Thoracic aorta (tissue), 2 donors: ENCODE measurements at regions not wholly inside any gene's neighbourhood (a gene's known extent, or its start where the extent isn't known, plus 50 kb on each side); places are given as distances from the start of the nearest gene placed in this dataset.

Experiments
- ATAC-seq: fragments of 150-250 bp; one replicate; pipeline ENCODE4 v1.8.0; 2017; ENCODE audit warnings: low read depth; ENCODE audit not compliant: insufficient number of reproducible peaks, low FRiP score
- DNase-seq: peaks from one replicate; pipeline ENCODE4 v3.0.0-alpha.2; 2020; ENCODE audit warnings: low spot score
- H3K27ac ChIP-seq, 2 donors: fragments of 200-600 bp; sonication (generic); 1 replicate in 1 of 2; 2 replicates in 1 of 2; pipeline ENCODE4 v1.5.1; 2016; ENCODE audit warnings: mild to moderate bottlenecking in 2 of 2, moderate library complexity in 2 of 2
- H3K27me3 ChIP-seq: fragments of 200-600 bp; sonication (generic); replicated peaks from 2 replicates; pipeline ENCODE4 v1.6.0; 2016; ENCODE audit warnings: mild to moderate bottlenecking; ENCODE audit not compliant: insufficient read depth
- H3K36me3 ChIP-seq: fragments of 200-600 bp; sonication (generic); one replicate; pipeline ENCODE4 v1.5.1; 2016
- H3K4me1 ChIP-seq, 2 donors: fragments of 200-600 bp; sonication (generic); 1 replicate in 1 of 2; 2 replicates in 1 of 2; pipeline versions ENCODE4 v1.5.1 to v1.6.0; 2016; ENCODE audit warnings: low read depth in 2 of 2, mild to moderate bottlenecking in 1 of 2; ENCODE audit not compliant: control insufficient read depth in 1 of 2
- H3K4me3 ChIP-seq: fragments of 200-600 bp; sonication (generic); 2 replicates; pipeline ENCODE4 v1.5.1; 2016; ENCODE audit warnings: mild to moderate bottlenecking
- H3K9me3 ChIP-seq: fragments of 200-600 bp; sonication (generic); 2 replicates; pipeline ENCODE4 v1.5.1; 2016
- TF ChIP-seq, protein P1 (sequence below): fragments of 200-600 bp; sonication (generic); IDR thresholded peaks from one replicate; pipeline ENCODE4 v1.5.1; 2019; ENCODE audit warnings: antibody characterized with exemption

GRCh38 chr20:22723659-22724058 is 139.3 kb upstream of the FOXA2 start:
- no peak for ATAC-seq
- TF ChIP-seq, protein P1, sequence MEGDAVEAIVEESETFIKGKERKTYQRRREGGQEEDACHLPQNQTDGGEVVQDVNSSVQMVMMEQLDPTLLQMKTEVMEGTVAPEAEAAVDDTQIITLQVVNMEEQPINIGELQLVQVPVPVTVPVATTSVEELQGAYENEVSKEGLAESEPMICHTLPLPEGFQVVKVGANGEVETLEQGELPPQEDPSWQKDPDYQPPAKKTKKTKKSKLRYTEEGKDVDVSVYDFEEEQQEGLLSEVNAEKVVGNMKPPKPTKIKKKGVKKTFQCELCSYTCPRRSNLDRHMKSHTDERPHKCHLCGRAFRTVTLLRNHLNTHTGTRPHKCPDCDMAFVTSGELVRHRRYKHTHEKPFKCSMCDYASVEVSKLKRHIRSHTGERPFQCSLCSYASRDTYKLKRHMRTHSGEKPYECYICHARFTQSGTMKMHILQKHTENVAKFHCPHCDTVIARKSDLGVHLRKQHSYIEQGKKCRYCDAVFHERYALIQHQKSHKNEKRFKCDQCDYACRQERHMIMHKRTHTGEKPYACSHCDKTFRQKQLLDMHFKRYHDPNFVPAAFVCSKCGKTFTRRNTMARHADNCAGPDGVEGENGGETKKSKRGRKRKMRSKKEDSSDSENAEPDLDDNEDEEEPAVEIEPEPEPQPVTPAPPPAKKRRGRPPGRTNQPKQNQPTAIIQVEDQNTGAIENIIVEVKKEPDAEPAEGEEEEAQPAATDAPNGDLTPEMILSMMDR: no peak

GRCh38 chr20:22728146-22728745 is 143.9 kb upstream of the FOXA2 start:
- no peak for DNase-seq
- no peaks in the 10 kb centered on the region for H3K27me3 ChIP-seq
- no peak for ATAC-seq
- H3K9me3 ChIP-seq: no peaks in the 10 kb centered on the region
- H3K4me3 ChIP-seq: no peak overlapping the region
- no peaks in the 10 kb centered on the region for H3K36me3 ChIP-seq
- TF ChIP-seq, protein P1: no peak
- H3K4me1 ChIP-seq: no peaks in the 10 kb centered on the region
- no peak overlapping the region for H3K27ac ChIP-seq

More at GRCh38 chr20:22723659-22724058, 139.3 kb upstream of the FOXA2 start:
- Histone ChIP-seq H3K9me3 (no peaks in the 10 kb centered on the region), H3K4me3 (no peak overlapping the region), H3K27ac (no peak overlapping the region), H3K4me1 (no peaks in the 10 kb centered on the region), H3K27me3 (no peaks in the 10 kb centered on the region), H3K36me3 (no peaks in the 10 kb centered on the region)
- DNase-seq: no peak

- TF ChIP-seq, protein P1: no peak
- Histone ChIP-seq H3K9me3 (no peaks in the 10 kb centered on the region), H3K4me1 (no peaks in the 10 kb centered on the region), H3K27ac (no peak overlapping the region), H3K36me3 (no peaks in the 10 kb centered on the region), H3K27me3 (no peaks in the 10 kb centered on the region), H3K4me3 (no peak overlapping the region)
- ATAC-seq: no peak
- no peak for DNase-seq
These were observed 144.8 kb upstream of the FOXA2 start for GRCh38 chr20:22729180-22729579.

DNA sequence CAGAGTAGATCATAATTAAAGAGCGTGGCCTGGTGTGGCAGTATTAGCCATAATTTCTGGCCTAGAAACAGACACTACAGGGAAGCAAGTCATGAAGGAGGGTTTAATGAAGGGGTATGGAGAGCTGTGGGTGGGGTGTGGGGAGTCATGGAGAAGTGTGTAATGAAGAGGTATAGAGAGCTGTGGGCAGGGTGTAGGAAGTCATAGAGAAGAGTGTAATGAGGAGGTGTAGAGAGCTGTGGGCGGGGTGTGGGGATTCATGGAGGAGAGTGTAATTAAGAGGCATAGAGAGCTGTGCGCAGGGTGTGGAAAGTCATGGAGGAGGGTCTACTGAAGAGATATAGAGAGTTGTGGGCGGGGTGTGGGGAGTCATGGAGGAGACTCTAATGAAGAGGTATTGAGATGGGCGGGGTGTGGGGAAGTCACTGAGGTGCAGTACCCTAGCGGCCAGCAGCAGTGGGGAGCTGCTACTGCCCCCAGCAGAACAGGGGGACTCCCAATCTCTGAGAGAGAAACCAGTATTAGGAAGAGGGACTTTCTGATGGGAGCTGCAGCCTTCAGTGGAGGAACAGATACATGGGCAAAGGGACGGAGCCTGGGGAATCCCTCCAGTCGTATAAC is 145.4 kb upstream of the FOXA2 start:
- TF ChIP-seq, protein P1: no peak
- ATAC-seq: no peak
- H3K27me3 ChIP-seq: no peaks in the 10 kb centered on the region

DNA sequence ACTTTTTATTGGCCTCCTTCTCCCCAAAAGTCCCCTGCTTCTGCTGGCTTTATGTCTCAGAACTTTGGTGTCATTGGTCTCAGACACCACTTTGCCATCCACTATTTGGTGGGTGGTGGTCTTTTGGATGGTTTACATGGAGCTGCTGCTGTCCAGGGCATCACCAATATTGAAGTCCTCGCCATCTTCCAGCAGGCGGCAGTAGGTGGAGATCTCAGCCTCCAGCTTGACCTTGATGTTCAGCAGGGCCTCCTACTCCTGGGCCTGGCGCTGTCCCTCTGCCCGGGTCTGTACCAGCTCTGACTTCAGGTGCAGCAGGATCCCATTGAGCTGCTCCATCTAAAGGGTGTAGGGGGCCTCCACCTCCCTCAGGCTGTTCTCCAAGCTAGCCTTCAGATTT is 148.4 kb upstream of the FOXA2 start:
- TF ChIP-seq, protein P1: no peak
- no peak overlapping the region for H3K4me3 ChIP-seq
- no peaks in the 10 kb centered on the region for H3K4me1 ChIP-seq
- DNase-seq (no peak), ATAC-seq (no peak)
- no peaks in the 10 kb centered on the region for H3K36me3 ChIP-seq
- H3K27ac ChIP-seq: no peak overlapping the region
- no peaks in the 10 kb centered on the region for H3K9me3 ChIP-seq
- no peaks in the 10 kb centered on the region for H3K27me3 ChIP-seq

More for the DNA sequence above, 145.4 kb upstream of the FOXA2 start:
- no peak for DNase-seq
- Histone ChIP-seq H3K27ac (no peak overlapping the region), H3K4me1 (no peaks in the 10 kb centered on the region), H3K36me3 (no peaks in the 10 kb centered on the region), H3K4me3 (no peak overlapping the region), H3K9me3 (no peaks in the 10 kb centered on the region)
